ENCODE measurements at regions not wholly inside any gene's neighbourhood (a gene's known extent, or its start where the extent isn't known, plus 50 kb on each side); places are given as distances from the start of the nearest gene placed in this dataset.

DNA sequence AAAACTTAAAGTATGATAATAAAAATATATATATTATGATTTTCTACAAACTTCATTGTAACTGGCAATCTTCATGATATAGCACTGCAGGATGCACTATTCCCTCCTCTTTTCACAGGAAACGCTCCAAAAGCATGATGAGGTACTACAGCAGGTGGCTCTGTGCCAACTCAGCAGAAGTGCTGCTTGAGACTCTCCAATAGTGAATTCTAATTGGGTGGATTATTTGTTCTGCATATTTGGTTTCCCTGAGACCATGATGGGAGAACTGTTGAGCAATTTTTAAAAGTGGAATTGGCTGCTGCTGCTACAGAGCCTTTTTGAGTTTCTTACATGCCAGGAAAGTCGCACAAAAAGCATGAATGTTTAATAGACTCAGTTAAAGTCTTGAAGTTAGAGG lies 1782.4 kb upstream of the PCDH20 start:
- TF ChIP-seq POLR2AphosphoS5 (IDR thresholded peaks at IDR 0.05) (no peak), CTCF (IDR thresholded peaks at IDR 0.05) (no peak)

Data from gastroesophageal sphincter (tissue), 3 donors.